Superior temporal gyrus (tissue), 1 donor: ENCODE measurements at regions not wholly inside any gene's neighbourhood (a gene's known extent, or its start where the extent isn't known, plus 50 kb on each side); places are given as distances from the start of the nearest gene placed in this dataset.

Experiments
- DNase-seq: peaks from one replicate; pipeline ENCODE4 v3.0.0-alpha.2; 2016; ENCODE audit errors: extremely low spot score

DNA sequence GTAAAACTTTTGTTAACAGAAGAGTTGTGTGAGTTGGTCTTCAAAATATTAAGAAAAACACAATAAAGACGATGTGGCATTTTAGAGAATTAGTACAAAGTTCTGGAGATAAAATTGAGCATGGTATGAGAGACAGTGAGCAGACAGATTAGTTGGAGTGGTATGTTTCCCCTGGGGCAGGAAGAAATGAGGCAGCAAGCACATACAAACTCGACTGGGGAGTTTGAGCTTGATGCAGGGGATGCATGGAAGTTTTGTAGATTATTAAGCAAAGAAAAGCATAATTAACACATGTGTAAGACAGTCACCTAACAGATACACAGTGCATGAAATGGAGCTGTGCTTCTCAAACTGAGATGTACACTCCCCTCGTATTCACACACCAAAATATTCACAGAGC lies 58.1 kb upstream of the IL2 start:
- no peak for DNase-seq

DNA sequence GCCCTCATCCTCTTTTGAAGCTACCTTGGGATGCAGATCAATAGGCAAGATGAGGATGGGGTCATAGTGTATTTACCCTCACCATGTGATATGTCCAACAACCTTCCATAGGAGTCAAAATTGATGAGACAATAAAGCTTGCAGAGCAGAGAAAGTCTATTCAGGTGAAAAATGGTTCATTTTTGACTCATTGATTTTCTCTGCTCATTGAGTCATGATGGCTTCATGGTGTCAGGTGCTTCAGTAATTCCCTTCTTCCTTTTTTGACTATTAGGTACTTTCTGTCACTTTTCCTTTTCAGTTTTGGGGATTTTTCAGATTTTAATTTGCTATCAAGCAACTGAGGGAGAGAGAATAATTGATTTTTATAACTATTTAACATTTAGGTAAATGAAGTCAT lies 55.9 kb upstream of the IL2 start:
- no peak for DNase-seq

DNA sequence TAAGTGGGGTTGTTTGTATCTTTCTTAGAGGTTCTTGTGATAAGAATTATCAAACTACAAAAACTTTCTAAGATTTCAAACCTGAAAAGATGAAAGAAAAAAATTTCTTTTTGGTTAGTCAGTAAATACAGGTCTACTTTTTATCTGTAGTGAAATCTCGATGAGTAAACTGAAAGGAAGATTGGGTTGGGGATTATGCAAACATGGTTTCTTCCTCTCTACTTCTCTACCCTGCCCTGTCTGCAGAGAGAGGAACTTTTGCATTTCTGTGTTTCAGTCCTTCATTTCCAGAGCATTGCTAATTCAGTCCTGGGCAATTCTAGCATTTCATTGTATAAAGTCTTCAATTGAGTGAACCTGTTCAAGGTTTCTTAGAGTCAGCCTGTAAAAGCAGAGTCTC lies 51.6 kb upstream of the IL2 start:
- DNase-seq: no peak
